HG02610 (cell line): ENCODE measurements at regions not wholly inside any gene's neighbourhood (a gene's known extent, or its start where the extent isn't known, plus 50 kb on each side); places are given as distances from the start of the nearest gene placed in this dataset.

Experiments used
- ATAC-seq: cut with Tn5 transposase; IDR thresholded peaks from one replicate; pipeline ENCODE4 v1.9.1; 2021; ENCODE audit warnings: mild to moderate bottlenecking, moderate library complexity; ENCODE audit not compliant: unreplicated experiment

DNA sequence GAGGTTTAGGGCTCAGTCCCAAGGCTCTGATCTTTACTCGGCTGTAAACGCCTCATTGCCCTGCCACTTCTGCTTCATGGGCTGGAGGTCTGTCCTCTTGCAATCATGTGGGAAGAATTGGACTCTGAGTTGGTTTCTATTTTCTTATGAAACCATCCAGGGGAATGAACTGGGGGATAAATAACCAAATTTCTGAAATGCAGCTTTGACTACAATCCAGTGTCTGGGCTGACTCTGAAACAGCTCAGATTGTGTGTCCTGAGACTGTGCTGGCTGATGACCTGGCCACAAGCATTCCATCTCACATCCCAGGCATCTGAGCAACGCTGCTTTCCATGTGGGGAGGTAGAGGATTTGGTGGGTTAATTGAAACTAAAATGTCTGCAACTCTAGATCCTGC, 71.0 kb upstream of the GALNT15 start:
- ATAC-seq = no peak

DNA sequence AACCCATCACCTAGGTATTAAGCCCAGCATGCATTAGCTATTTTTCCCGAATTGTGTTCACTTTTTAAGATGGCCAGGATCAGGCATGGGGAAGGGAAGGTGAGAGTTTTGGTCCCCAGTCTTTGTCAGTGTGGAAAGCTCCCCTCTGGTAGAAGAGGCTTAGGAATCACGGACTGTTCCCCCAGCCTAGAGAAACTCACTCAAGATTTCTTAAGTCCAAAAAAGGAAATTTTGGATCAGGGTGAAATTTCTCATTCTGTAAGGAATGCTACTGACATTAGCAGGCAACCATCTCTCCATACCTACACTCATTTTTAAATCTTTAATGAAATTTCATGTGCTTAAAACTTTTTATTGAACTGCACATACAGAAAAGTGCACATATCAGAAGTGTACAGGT, 70.3 kb upstream of the GALNT15 start:
- no peak for ATAC-seq

DNA sequence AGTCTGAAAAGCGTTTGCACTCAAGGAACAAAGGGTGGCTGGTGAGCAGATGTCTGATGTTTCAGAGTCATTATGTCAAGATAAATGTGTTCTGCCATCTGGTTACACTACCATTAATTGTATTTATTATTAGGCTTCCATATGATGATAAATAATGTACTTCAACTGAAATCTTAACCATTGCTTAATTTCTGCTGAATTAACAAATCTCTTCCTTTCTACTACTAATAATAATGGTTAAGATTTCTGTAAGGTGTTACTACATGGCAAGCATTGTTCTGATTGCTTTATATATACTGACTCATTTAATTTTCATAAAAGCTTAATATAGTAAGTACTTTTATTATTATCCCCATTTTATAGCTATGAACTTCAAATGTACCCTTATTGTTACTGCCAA, 68.4 kb upstream of the GALNT15 start:
- ATAC-seq = no peak

DNA sequence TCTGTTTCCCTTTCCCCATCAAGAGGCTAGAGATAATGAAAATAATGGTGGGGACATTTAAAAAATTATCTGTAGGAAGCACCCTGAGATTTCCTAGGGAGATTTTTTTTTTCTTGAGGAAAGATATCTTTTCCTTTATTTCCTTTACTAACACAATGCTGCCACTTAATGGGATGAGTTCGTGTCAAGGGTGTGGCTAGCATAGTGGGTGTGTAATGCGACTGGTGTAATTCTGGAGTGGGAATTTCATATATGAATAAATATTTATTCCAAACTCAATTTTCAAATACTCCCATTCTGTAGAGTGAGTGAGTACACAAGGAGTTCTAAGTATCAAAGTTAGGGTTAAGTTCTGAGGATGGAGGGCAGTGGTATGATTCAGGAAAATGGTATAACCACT, 66.1 kb upstream of the GALNT15 start:
- ATAC-seq = no peak

DNA sequence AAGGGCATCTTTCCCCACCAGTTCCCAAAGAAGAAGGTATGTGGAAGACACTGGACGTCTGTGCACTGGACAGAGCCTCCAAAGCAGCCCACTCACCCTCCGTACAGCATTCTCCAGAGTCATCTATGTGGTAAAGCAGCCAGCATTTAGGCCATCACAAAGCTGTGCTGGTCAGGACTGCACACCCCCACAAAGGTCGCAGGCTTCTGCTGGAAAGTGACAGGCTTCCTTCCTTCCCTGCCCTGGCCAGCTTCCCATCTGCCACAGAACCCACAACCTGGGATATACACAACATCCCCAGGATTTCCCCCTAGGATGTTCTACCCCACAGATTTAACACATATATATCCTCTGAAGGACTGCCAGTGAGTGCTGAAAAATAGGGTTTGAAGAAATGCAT, 64.6 kb upstream of the GALNT15 start:
- ATAC-seq = no peak

DNA sequence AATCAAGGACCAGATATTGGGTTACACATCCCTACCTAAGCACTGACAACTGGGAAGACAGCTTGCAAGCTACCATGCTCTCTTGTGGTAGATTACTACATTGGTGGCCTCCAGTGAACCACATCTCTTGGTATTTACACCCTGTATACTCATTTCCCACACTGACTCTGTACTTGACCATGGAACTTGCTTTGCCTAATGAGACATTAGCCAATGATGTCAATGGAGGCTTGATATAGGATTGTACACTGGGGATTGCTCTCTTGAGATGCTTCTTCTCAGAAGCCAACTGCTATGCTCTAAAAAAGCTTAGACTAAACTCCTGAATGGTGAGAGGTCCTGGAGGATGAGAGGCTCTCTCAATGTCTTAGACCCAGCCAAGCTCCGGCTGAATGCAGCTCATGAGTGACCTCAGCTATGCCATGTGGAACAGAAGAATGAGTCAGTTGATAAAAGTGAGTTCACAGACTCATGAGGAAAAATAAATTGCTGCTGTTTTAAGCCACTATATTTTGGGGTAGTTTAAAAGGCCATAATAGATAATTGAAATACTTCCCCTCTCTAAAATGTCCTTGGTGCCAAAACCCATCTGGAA, 61.5 kb upstream of the GALNT15 start:
- ATAC-seq = no peak

DNA sequence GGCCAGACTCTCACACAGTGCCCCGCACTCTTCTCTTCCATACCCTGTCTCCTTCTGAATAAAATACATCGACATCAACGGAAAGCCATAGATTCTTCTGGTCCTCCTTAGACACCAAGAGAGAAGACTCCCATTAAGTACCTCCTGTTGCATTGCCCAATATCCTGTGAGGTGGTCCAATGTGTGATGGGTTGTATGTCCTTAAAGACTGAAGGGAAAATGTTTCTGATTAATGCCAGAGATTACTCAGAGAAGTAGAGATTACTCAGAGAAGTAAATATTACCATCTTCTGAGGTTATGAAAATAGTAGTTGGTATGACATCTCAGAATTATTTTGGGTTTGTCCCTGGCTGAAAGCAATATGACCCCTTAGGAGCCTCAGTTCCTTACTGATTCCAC, 60.8 kb upstream of the GALNT15 start:
- ATAC-seq = no peak

DNA sequence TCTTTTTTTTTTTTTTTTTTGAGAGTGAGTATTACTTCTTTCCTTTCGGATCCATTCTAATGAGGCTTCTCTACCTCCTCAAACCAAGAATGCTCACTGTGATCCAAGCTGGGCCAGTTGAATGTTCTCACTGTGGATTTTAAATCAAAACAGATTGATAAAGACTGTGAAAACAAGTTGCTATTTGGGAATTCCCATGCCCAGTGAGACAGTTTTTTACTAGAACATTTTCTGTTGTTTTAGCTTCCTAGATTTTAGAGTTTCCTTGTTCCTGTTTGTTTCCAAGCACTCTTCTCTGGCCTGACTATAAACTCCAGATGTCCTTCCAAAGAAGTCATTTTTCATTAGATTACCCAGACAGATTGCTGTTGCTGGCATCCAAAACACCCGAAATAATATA, 60.1 kb upstream of the GALNT15 start:
- no peak for ATAC-seq

DNA sequence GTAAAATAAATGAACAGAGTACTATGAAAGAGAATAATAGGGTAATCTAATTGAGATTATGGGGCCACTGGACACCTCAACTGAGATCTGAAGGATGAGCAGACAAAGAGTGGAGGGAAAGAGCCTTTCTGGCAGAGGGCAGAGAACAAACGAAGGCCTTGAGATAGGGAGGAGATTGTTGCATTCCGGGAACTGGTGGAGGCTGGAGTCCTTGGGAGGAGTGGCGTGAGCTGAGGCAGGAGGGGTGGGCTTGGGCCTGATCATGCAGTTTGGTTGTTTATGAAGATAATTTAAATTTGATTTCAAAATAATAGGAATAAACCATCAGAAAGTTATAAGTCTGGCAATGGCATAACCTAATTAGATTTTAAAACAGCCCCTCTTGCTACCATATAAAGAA, 59.5 kb upstream of the GALNT15 start:
- no peak for ATAC-seq

DNA sequence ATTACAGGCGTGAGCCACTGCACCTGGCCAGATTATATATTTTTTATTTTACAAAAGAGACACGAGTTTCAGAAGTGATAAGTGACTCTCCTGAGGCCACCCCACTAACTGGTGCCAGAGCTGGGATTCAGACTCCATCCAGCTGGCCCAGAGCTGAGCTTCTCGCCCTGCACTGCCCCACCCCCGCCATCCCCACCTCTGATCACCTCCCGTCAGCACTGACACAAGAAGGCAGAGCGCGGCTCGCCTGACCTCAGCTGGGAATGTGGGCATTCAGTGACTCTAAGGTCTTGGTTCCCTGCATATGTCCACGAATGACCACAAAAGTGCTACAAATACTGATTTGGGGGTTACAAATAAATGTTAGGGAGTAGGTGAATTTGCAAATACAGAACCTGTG, 56.1 kb upstream of the GALNT15 start:
- ATAC-seq = no peak

DNA sequence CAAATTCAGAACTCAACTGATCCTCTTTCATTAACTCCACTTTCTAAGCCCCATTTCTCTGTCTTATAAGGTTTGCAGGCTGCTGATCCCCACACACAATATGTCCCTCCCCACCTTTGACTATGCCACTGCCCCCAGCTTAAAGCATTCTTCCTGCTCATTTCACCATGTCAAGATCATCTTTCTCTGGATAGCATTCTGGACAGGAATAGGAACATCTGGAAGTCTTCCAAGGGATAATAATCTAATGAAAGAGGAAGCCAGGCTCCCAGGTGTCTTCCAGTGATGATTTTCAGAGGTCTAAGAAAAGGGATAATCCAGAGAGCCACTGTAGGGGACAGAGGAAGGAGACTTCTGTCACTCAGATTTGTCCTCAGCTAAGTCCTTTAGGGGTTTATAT, 54.6 kb upstream of the GALNT15 start:
- no peak for ATAC-seq

DNA sequence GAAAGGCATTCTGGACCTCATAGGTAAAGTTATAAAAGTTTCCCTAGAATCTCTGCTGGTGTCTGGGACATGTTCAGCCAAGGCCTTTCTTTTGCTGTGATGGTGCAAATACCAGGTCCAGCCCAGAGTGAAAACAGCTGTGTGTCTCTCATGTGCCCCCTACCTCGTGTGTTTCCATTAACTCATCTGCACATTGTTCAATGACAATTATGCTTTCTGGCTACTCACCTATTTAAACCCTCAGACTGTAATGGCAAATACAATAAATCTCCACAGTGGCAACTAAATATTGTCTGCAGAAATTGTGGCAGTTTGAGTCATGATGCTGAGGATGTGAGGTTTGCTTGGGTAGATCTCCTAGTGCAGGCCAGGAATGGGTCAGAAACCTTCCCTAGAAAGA, 53.1 kb upstream of the GALNT15 start:
- ATAC-seq = no peak

DNA sequence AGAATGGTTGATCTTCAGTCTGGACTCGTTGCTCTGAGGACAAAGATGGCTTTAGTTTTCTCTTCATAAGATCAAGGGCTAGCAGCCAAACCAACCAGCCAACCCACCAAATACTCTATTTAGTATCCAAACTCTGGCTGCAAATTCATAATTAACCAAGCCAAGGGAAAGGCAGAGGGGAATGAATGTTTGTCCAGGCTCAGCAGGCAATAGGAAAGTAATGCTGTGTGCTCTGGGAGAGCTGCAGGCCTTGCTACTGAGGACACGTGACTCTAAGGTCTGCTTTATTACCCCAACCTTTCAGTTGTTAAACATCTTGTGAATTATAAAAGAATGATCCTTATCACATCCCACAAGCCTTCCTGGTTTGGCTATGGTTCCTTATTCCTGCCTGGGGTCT, 52.3 kb upstream of the GALNT15 start:
- ATAC-seq = no peak

DNA sequence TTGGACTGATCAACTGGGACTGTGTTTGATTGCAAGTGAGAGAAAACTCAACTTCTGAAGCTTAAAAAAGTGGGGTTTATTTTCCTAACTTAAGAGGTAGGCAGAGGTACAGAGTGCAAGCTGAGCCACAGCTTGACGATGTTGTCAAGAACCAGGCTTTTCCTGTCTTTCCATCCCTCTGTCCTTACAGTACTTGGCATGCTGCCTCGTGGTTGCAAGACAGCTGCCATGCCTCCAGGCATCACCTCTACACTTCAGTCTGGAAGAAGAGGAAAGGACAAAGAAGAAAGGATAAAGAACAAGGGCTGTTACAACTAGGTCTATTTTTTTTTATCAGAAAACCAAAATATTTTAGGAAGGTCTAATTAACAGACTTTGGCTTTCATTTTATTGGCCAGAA, 51.8 kb upstream of the GALNT15 start:
- no peak for ATAC-seq

DNA sequence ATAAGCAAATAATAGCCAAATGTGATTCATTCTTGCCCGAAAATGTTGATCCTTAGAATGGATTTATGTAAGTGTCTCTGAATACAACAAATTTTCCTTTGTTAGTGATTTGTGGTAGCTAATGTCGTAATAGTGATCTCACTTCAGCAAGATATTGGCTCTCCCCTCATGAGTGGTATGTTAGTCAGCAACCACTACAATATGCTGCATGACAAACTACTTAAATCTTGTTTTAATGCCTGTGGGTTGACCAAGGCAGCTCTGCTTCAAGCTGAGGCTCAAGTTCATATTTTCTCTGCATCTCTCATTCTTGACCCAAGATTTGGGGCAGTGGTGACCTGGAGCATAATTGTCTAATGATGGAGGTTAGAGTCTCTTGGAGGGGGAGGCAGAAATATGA, 49.8 kb upstream of the GALNT15 start:
- ATAC-seq = no peak
